Gastroesophageal sphincter (tissue), 4 donors: ENCODE measurements at regions not wholly inside any gene's neighbourhood (a gene's known extent, or its start where the extent isn't known, plus 50 kb on each side); places are given as distances from the start of the nearest gene placed in this dataset.

Experiments used
- ATAC-seq: fragments of 150-250 bp; one replicate; pipeline ENCODE4 v1.9.1; 2016; ENCODE audit warnings: mild to moderate bottlenecking, moderate library complexity
- H3K27ac ChIP-seq, 4 donors: fragments of 200-600 bp; sonication (generic) in 3 of 4; 1 replicate in 3 of 4; 2 replicates in 1 of 4; pipeline ENCODE4 v1.5.1; 2016 to 2019
- H3K27me3 ChIP-seq: fragments of 200-600 bp; sonication (generic); one replicate; pipeline ENCODE4 v1.5.1; 2019
- H3K36me3 ChIP-seq, 2 donors: fragments of 200-600 bp; sonication (generic); one replicate each; pipeline ENCODE4 v1.5.1; 2019; ENCODE audit warnings: control low read depth in 1 of 2
- H3K4me1 ChIP-seq, 3 donors: fragments of 200-600 bp; sonication (generic); 1 replicate in 2 of 3; 2 replicates in 1 of 3; pipeline ENCODE4 v1.5.1; 2016 to 2019; ENCODE audit warnings: control low read depth in 2 of 3
- H3K4me3 ChIP-seq, 2 donors: fragments of 200-600 bp; sonication (generic); one replicate each; pipeline ENCODE4 v1.5.1; 2019; ENCODE audit warnings: mild to moderate bottlenecking in 1 of 2, moderate library complexity in 1 of 2
- H3K9me3 ChIP-seq, 3 donors: fragments of 200-600 bp; sonication (generic); one replicate each; pipeline ENCODE4 v1.5.1; 2017 to 2019; ENCODE audit warnings: control low read depth in 2 of 3
- EP300 ChIP-seq: sonication (generic); formaldehyde crosslinking; IDR thresholded peaks from one replicate; pipeline ENCODE4 v1.6.1; 2017; ENCODE audit warnings: antibody characterized with exemption, mild to moderate bottlenecking
- POLR2A ChIP-seq, 2 donors: fragments of 450-650 bp; IDR thresholded peaks; one replicate each; pipeline ENCODE4 v1.6.1; 2017; ENCODE audit warnings: antibody characterized with exemption in 2 of 2, mild to moderate bottlenecking in 2 of 2, moderate library complexity in 1 of 2
- POLR2AphosphoS5 ChIP-seq: sonication (generic); formaldehyde crosslinking; IDR thresholded peaks from one replicate; pipeline ENCODE4 v1.6.1; 2017; ENCODE audit warnings: antibody characterized with exemption
- WGBS, 2 donors: methylation state at CpG; one replicate each; pipeline ENCODE4 v1.1.5; 2018; ENCODE audit warnings: low coverage in 1 of 2; 5-methylcytosine and 5-hydroxymethylcytosine counted together
- TF ChIP-seq, protein P1 (sequence below), 4 experiments: fragments of 200-600 bp in 2 of 4; fragments of 450-650 bp in 2 of 4; sonication (generic) in 1 of 4; IDR thresholded peaks; one replicate each; pipeline ENCODE4 v1.5.1; 2017 to 2019; ENCODE audit warnings: antibody characterized with exemption in 4 of 4, mild to moderate bottlenecking in 2 of 4, moderate library complexity in 2 of 4

GRCh38 chr15:96524676-96525417 is 194.3 kb downstream of the NR2F2 start:
- WGBS, 2 donors = 67 to 70% methylated on average over 3 to 4 of the region's 5 CpGs
- Histone ChIP-seq H3K27ac (no peak overlapping the region), H3K36me3 (no peaks in the 10 kb centered on the region), H3K4me1 (no peaks in the 10 kb centered on the region), H3K27me3 (peaks cover 4% of the 10 kb centered on the region), H3K9me3 (peaks cover 0 to 25% (median 0%) of the 10 kb centered on the region in 3 donors), H3K4me3 (no peak overlapping the region)
- no peak for ATAC-seq
- TF ChIP-seq POLR2A (IDR thresholded peaks at IDR 0.05) (no peak), POLR2AphosphoS5 (no peak), EP300 (no peak)
- TF ChIP-seq, protein P1, sequence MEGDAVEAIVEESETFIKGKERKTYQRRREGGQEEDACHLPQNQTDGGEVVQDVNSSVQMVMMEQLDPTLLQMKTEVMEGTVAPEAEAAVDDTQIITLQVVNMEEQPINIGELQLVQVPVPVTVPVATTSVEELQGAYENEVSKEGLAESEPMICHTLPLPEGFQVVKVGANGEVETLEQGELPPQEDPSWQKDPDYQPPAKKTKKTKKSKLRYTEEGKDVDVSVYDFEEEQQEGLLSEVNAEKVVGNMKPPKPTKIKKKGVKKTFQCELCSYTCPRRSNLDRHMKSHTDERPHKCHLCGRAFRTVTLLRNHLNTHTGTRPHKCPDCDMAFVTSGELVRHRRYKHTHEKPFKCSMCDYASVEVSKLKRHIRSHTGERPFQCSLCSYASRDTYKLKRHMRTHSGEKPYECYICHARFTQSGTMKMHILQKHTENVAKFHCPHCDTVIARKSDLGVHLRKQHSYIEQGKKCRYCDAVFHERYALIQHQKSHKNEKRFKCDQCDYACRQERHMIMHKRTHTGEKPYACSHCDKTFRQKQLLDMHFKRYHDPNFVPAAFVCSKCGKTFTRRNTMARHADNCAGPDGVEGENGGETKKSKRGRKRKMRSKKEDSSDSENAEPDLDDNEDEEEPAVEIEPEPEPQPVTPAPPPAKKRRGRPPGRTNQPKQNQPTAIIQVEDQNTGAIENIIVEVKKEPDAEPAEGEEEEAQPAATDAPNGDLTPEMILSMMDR (IDR thresholded peaks at IDR 0.05) = no peak

DNA sequence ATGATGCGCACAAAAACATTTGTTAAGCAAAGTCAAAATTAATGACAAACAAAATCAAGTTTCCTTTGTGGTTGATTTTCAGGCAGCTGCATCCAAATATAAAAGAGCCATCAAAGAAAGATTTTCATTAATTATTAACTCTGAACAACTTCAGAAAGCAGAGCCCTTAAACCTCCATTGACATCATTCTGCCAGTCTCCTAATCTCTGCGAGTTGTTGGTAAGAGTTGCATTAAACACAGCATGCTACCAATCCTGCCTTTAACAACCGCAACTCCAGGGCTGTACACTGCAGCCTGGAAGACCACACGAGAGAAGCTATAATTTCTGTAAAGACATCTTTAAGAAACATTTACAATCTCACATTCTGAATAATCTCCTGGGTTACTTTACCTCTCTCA is 204.6 kb downstream of the NR2F2 start:
- H3K4me1 ChIP-seq = no peaks in the 10 kb centered on the region
- H3K27me3 ChIP-seq = no peaks in the 10 kb centered on the region
- H3K4me3 ChIP-seq = no peak overlapping the region
- no peaks in the 10 kb centered on the region for H3K9me3 ChIP-seq
- TF ChIP-seq, protein P1 (IDR thresholded peaks at IDR 0.05) = no peak
- no peak for TF ChIP-seq POLR2A (IDR thresholded peaks at IDR 0.05)
- no peak for TF ChIP-seq EP300
- no peak for TF ChIP-seq POLR2AphosphoS5
- no peak for ATAC-seq
- H3K27ac ChIP-seq = no peak overlapping the region
- no peaks in the 10 kb centered on the region for H3K36me3 ChIP-seq
- 81 to 87% methylated on average over 4 of the region's 4 CpGs for WGBS, 2 donors

DNA sequence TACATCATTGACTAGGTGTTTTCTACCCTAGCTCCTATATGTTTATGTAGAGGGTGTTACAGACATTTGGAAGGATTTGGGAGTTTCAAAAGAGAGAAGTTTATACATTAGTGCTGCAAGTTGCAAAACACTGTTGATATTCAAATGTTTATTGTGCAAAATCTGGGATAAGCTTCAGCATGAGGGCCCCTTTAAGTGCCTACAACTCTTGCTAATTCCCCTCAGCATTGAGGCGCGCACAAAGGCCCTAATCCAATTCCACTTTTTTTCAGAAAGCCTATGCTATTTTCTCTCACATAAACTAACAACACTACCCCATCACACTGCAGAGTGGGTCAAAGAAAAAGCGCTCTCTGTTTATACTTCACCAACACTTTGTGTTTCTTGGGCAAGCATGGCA is 208.0 kb downstream of the NR2F2 start:
- TF ChIP-seq POLR2AphosphoS5 (no peak), POLR2A (IDR thresholded peaks at IDR 0.05) (no peak), EP300 (no peak)
- TF ChIP-seq, protein P1 (IDR thresholded peaks at IDR 0.05) = no peak
- H3K36me3 ChIP-seq = no peaks in the 10 kb centered on the region
- no peaks in the 10 kb centered on the region for H3K9me3 ChIP-seq
- no peak overlapping the region for H3K4me3 ChIP-seq
- H3K27me3 ChIP-seq = no peaks in the 10 kb centered on the region
- ATAC-seq = no peak
- H3K27ac ChIP-seq = no peak overlapping the region
- no peaks in the 10 kb centered on the region for H3K4me1 ChIP-seq
- WGBS, 2 donors = 88 to 100% methylated on average over 2 to 3 of the region's 3 CpGs

GRCh38 chr15:96540283-96540682 is 209.8 kb downstream of the NR2F2 start:
- no peak for ATAC-seq
- 91 to 97% methylated on average over 7 of the region's 7 CpGs for WGBS, 2 donors
- TF ChIP-seq POLR2AphosphoS5 = no peak
- TF ChIP-seq POLR2A (IDR thresholded peaks at IDR 0.05) = no peak
- TF ChIP-seq, protein P1 (IDR thresholded peaks at IDR 0.05) = no peak
- TF ChIP-seq EP300 = no peak
- Histone ChIP-seq H3K27me3 (no peaks in the 10 kb centered on the region), H3K4me3 (no peak overlapping the region), H3K36me3 (no peaks in the 10 kb centered on the region), H3K27ac (no peak overlapping the region), H3K9me3 (no peaks in the 10 kb centered on the region), H3K4me1 (no peaks in the 10 kb centered on the region)

DNA sequence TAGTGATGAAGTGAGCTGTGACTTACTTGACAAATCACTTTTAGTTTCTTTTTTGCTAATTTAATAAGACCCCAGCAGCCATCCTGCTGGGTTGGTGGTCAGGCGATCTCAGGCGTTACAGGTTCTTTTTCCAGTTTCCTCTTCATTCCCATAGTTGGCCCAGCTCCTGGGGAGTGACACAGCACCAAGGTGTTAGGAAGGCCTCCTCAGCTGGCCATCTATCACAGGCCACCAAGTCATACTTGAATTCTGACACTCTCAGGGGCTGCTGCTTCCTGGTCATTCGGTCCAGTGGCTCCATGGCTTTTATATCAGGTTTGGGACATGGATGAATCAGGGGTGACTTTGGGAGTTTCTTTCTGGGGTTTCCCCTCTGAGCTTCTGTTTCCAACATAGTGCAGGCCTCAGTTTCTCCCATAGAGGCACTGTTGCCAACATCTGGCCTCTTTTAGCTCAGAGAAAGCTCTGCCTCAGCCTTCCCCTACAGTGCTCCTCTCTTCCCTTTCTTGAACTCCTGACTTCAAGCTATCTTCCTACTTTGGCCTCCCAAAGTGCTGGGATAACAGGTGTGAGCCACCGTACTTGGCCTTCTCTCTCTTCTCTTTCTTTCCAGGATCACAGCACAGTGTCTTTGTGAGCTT is 211.8 kb downstream of the NR2F2 start:
- Histone ChIP-seq H3K4me1 (no peaks in the 10 kb centered on the region), H3K27me3 (no peaks in the 10 kb centered on the region), H3K27ac (no peak overlapping the region), H3K4me3 (no peak overlapping the region), H3K36me3 (no peaks in the 10 kb centered on the region), H3K9me3 (no peaks in the 10 kb centered on the region)
- 91 to 100% methylated on average over 3 to 4 of the region's 4 CpGs for WGBS, 2 donors
- no peak for ATAC-seq
- TF ChIP-seq POLR2A (IDR thresholded peaks at IDR 0.05) (no peak), EP300 (no peak), POLR2AphosphoS5 (no peak)
- TF ChIP-seq, protein P1 (IDR thresholded peaks at IDR 0.05) = no peak
